ENCODE measurements at regions not wholly inside any gene's neighbourhood (a gene's known extent, or its start where the extent isn't known, plus 50 kb on each side); places are given as distances from the start of the nearest gene placed in this dataset.

GRCh38 chrX:4764888-4765287 is 1051.4 kb upstream of the PRKX start:
- TF ChIP-seq, protein P1, sequence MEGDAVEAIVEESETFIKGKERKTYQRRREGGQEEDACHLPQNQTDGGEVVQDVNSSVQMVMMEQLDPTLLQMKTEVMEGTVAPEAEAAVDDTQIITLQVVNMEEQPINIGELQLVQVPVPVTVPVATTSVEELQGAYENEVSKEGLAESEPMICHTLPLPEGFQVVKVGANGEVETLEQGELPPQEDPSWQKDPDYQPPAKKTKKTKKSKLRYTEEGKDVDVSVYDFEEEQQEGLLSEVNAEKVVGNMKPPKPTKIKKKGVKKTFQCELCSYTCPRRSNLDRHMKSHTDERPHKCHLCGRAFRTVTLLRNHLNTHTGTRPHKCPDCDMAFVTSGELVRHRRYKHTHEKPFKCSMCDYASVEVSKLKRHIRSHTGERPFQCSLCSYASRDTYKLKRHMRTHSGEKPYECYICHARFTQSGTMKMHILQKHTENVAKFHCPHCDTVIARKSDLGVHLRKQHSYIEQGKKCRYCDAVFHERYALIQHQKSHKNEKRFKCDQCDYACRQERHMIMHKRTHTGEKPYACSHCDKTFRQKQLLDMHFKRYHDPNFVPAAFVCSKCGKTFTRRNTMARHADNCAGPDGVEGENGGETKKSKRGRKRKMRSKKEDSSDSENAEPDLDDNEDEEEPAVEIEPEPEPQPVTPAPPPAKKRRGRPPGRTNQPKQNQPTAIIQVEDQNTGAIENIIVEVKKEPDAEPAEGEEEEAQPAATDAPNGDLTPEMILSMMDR (IDR thresholded peaks at IDR 0.05) = no peak
- TF ChIP-seq POLR2A (IDR thresholded peaks at IDR 0.05; ENCODE audit: low read depth) (no peak), EP300 (IDR thresholded peaks at IDR 0.05) (no peak)
